GM12801 (cell line): ENCODE measurements at regions not wholly inside any gene's neighbourhood (a gene's known extent, or its start where the extent isn't known, plus 50 kb on each side); places are given as distances from the start of the nearest gene placed in this dataset.

Experiments
- CTCF ChIP-seq: IDR thresholded peaks from one replicate; pipeline ENCODE4 v1.5.1; 2011; ENCODE audit warnings: control low read depth; ENCODE audit not compliant: insufficient read length; ENCODE audit errors: extremely low read depth

DNA sequence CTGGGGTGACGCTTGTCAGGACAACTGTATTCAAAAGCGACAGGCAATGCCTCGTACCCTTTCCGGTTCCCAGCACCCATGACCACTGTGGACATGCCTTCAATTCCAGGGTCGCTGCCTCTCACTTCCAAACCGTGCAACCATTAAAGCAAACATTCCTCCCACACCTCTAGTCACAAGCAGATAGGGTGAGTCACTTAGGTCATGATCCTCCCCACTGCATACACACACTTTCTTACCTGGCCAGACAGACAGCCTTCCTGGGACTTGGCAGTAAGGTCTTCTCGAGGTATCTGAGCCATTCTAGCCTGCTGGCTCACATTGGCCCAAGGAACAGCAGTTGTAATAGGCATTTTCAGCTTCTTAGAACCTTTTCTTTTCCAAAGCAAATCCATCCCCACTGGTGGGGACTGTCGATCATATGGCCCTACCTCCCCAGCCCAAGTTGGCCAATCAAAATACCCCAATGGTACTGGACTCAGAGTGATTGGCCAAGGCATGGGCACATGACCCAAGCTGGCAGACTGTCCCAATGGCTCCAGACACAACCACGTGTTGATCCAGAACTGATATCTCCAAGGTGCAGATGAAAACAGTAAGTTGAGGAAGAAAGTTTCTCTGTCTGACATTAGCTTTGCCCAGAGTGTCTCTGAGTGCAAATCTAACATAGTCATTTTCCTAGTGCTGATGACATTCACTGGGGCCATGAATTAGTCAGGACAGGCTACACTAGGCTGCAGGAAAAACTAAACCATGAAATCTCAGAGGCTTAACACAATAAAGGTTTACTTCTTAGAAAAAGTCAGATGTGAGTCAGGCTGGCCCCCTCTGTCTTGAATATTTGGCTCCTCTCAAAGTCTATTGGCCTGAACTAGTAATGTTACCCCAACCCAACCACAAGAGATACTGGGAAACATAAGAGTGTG is 113.8 kb downstream of the RRAGC start:
- no peak for TF ChIP-seq CTCF

DNA sequence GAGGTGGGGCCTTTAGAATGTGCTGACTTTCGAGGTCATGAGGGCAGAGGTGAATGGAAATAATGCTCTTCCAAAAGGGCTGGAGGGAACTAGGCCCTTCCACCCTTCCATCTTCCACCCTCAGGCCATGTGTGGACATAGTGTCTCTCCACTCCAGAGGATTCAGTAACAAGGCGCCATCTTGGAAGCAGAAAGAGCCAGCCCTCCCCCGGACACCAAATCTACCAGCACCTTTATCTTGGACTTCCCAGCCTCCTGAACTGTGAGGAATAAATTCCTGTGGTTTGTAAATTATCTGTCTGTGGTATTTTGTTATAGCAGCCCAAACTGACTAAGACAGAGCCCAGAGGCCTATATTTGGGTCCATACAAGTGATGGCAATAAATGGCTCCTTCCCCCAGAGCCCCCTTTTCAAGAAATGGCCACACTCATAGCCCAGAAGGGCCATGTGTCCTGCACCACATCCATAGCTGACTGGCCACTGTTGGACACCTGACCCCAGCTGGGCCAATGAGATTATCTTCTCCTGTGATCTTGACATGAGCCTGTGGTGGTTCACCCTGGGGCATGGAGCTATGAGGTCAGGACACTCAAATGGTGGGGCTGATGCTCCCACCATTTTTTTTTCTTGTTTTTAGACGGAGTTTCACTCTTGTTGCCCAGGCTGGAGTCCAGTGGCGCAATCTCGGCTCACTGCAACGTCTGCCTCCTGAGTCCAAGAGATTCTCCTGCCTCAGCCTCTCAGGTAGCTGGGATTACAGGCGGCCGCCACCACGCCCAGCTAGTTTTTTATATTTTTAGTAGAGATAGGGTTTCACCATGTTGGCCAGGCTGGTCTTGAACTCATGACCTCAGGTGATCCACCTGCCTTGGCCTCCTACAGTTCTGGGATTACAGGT is 114.9 kb downstream of the RRAGC start:
- no peak for TF ChIP-seq CTCF

GRCh38 chr1:38743184-38743583 is 116.4 kb downstream of the RRAGC start:
- no peak for TF ChIP-seq CTCF

DNA sequence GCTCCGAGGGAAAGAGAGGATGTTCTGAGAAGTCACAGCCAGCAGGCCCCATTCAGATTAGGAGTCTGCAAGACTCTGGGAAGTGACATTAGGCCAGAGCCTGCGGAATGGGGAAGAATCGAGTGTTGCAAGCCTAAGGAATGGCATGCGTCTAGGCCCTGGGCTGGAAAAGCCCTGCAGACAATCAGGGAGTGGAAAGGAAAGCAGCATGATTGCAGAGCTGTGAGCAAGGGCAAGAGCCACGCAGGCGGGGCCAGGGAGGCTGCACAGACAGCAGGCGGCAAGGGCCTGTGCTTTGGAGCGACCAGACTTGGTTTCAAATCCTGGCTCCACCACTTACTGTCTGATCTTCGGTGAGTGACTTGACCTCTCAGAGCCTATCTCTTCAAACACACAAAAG is 118.2 kb downstream of the RRAGC start:
- TF ChIP-seq CTCF, result no peak

DNA sequence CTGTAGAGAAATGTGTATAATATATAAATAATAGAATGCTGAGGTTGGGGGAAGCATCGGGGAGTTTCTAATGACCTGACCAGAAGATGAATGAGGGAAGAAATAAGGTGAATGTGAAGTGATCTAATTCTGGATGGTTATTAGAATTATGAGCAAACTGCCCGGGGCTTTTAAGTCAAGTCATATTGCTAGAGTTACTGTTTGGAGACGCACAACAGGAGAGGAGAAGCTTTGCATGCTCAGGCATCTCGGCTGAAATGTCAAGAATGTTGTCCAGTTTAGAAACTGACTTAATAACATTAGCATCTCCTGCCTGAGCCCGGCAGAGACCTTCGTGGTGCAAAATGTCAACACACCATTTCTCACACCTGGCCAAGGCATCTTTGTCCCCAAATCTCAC is 119.1 kb downstream of the RRAGC start:
- no peak for TF ChIP-seq CTCF

DNA sequence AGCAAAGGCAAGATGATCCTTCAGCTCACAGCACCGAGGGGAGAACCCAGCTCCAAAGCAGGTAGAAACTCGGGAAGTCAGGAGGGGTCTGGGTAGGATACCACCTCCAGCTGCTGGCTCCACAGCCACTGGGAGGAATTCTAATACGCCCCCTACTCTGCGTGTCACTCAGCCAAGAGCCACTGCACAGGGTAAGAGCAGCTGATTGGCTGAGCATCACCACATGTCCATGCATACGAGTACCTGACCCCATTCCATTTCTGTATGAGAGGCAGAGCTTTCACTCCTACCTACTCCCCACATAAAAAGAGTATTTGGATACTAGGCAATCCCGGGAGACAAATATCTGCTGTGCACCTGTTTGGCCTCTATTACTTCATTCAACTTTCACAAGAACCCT is 121.4 kb downstream of the RRAGC start:
- no peak for TF ChIP-seq CTCF

- TF ChIP-seq CTCF, result no peak
Measured at GRCh38 chr1:38736399-38736798, 123.2 kb downstream of the RRAGC start.
